ENCODE measurements at regions not wholly inside any gene's neighbourhood (a gene's known extent, or its start where the extent isn't known, plus 50 kb on each side); places are given as distances from the start of the nearest gene placed in this dataset.
"Not testable (repeated sequence)": the region's sequence is repeated elsewhere in the genome, so short reads cannot be mapped to it uniquely, and the experiment has no call there.

- H3K4me3 ChIP-seq (ENCODE audit: low read depth, low read length); CTCF ChIA-PET; POLR2A ChIA-PET; H3K36me3 ChIP-seq (ENCODE audit: control insufficient read depth, insufficient read depth, low read length); H3K27me3 ChIP-seq (ENCODE audit: control insufficient read depth, insufficient read depth, low read length); DNase-seq (ENCODE audit: low read depth): not testable (repeated sequence)
Measured at GRCh38 chr7:57740126-57740525, 290.1 kb downstream of the ZNF716 start.

- TF ChIP-seq CTCF (IDR thresholded peaks at IDR 0.05; ENCODE audit: insufficient read depth, low read depth, low read length) = no peak
- ChIA-PET POLR2A (no interaction called here), CTCF (interaction anchor here (0.6 kb wide), 1 partner anchor 185 kb away, joined by 4 read pairs; no protein-coding TSS in a partner anchor)
- no peak for DNase-seq (ENCODE audit: low read depth)
- Histone ChIP-seq H3K36me3 (ENCODE audit: control insufficient read depth, insufficient read depth, low read length) (no peaks in the 10 kb centered on the region), H3K27me3 (ENCODE audit: control insufficient read depth, insufficient read depth, low read length) (no peaks in the 10 kb centered on the region), H3K4me3 (ENCODE audit: low read depth, low read length) (no peak overlapping the region)
Measured at GRCh38 chr7:57769131-57769530, 319.2 kb downstream of the ZNF716 start.

GRCh38 chr7:57769958-57770357 lies 320.0 kb downstream of the ZNF716 start:
- no peak for DNase-seq (ENCODE audit: low read depth)
- CTCF ChIA-PET = no interaction called here
- Histone ChIP-seq H3K36me3 (ENCODE audit: control insufficient read depth, insufficient read depth, low read length) (no peaks in the 10 kb centered on the region), H3K4me3 (ENCODE audit: low read depth, low read length) (no peak overlapping the region), H3K27me3 (ENCODE audit: control insufficient read depth, insufficient read depth, low read length) (no peaks in the 10 kb centered on the region)
- no peak for TF ChIP-seq CTCF (IDR thresholded peaks at IDR 0.05; ENCODE audit: insufficient read depth, low read depth, low read length)
- POLR2A ChIA-PET = no interaction called here

GRCh38 chr7:57772126-57772924 lies 322.3 kb downstream of the ZNF716 start:
- no peaks in the 10 kb centered on the region for H3K36me3 ChIP-seq (ENCODE audit: control insufficient read depth, insufficient read depth, low read length)
- TF ChIP-seq CTCF (IDR thresholded peaks at IDR 0.05; ENCODE audit: insufficient read depth, low read depth, low read length) = no peak
- ChIA-PET POLR2A (no interaction called here), CTCF (no interaction called here)
- no peak for DNase-seq (ENCODE audit: low read depth)
- no peak overlapping the region for H3K4me3 ChIP-seq (ENCODE audit: low read depth, low read length)
- H3K27me3 ChIP-seq (ENCODE audit: control insufficient read depth, insufficient read depth, low read length) = no peaks in the 10 kb centered on the region

GRCh38 chr7:57774300-57774699 lies 324.3 kb downstream of the ZNF716 start:
- H3K36me3 ChIP-seq (ENCODE audit: control insufficient read depth, insufficient read depth, low read length) = no peaks in the 10 kb centered on the region
- H3K27me3 ChIP-seq (ENCODE audit: control insufficient read depth, insufficient read depth, low read length) = no peaks in the 10 kb centered on the region
- no peak for DNase-seq (ENCODE audit: low read depth)
- CTCF ChIA-PET = no interaction called here
- POLR2A ChIA-PET = no interaction called here
- no peak for TF ChIP-seq CTCF (IDR thresholded peaks at IDR 0.05; ENCODE audit: insufficient read depth, low read depth, low read length)
- no peak overlapping the region for H3K4me3 ChIP-seq (ENCODE audit: low read depth, low read length)
